ENCODE measurements at regions not wholly inside any gene's neighbourhood (a gene's known extent, or its start where the extent isn't known, plus 50 kb on each side); places are given as distances from the start of the nearest gene placed in this dataset.

- H3K4me2 ChIP-seq (ENCODE audit: low read length): no peak overlapping the region
- H2BK120ac ChIP-seq (ENCODE audit: low read depth, low read length): no peak overlapping the region
- H3K27ac ChIP-seq (ENCODE audit: low read depth, low read length): no peak overlapping the region
- no peaks in the 10 kb centered on the region for H3K79me2 ChIP-seq (ENCODE audit: control insufficient read depth, insufficient read depth, low read length)
- H3K56ac ChIP-seq (ENCODE audit: low read length): no peak overlapping the region
- DNase-seq: no peak
- no peak overlapping the region for H3K4me3 ChIP-seq (ENCODE audit: low read length)
- H2AK5ac ChIP-seq (ENCODE audit: low read length): no peak overlapping the region
- H3K4me1 ChIP-seq (ENCODE audit: control insufficient read depth, low read depth, low read length): peaks cover 2% of the 10 kb centered on the region
- no peak overlapping the region for H3K18ac ChIP-seq (ENCODE audit: low read length)
- no peak overlapping the region for H3K9ac ChIP-seq (ENCODE audit: low read length)
- no peaks in the 10 kb centered on the region for H3K36me3 ChIP-seq (ENCODE audit: control insufficient read depth, insufficient read depth, low read length)
- H4K5ac ChIP-seq (ENCODE audit: low read length): no peak overlapping the region
- H4K8ac ChIP-seq (ENCODE audit: low read depth, low read length): no peak overlapping the region
- no peak overlapping the region for H2BK15ac ChIP-seq (replicated peaks; ENCODE audit: low read depth)
- no peak overlapping the region for H3K23ac ChIP-seq (ENCODE audit: low read length)
- H3K27me3 ChIP-seq (ENCODE audit: insufficient read depth, low read length, poor library complexity): no peaks in the 10 kb centered on the region
- no peaks in the 10 kb centered on the region for H3K79me1 ChIP-seq (ENCODE audit: low read length)
- H3K4ac ChIP-seq (ENCODE audit: low read depth, low read length): no peak overlapping the region
- WGBS (ENCODE audit: extremely low coverage, insufficient coverage, low lambda C conversion rate): no CpG with 5 or more reads among the region's 3 CpGs
- no peak overlapping the region for H2BK5ac ChIP-seq (ENCODE audit: low read length)
Measured at GRCh38 chr12:22788913-22789312, 163.9 kb downstream of the ETNK1 start.

- no peaks in the 10 kb centered on the region for H3K4me1 ChIP-seq (ENCODE audit: control insufficient read depth, low read depth, low read length)
- no peak overlapping the region for H3K4me3 ChIP-seq (ENCODE audit: low read length)
Measured at GRCh38 chr12:22792138-22792537, 167.2 kb downstream of the ETNK1 start.

GRCh38 chr12:22794017-22794416, 169.0 kb downstream of the ETNK1 start:
- H3K4me1 ChIP-seq (ENCODE audit: control insufficient read depth, low read depth, low read length): no peaks in the 10 kb centered on the region
- DNase-seq: no peak
- H3K4me3 ChIP-seq (ENCODE audit: low read length): no peak overlapping the region
- H3K36me3 ChIP-seq (ENCODE audit: control insufficient read depth, insufficient read depth, low read length): no peaks in the 10 kb centered on the region
- H3K23ac ChIP-seq (ENCODE audit: low read length): no peak overlapping the region
- no peak overlapping the region for H2AK5ac ChIP-seq (ENCODE audit: low read length)
- no peak overlapping the region for H2BK5ac ChIP-seq (ENCODE audit: low read length)
- no CpG with 5 or more reads among the region's 1 CpG for WGBS (ENCODE audit: extremely low coverage, insufficient coverage, low lambda C conversion rate)
- H3K4ac ChIP-seq (ENCODE audit: low read depth, low read length): no peak overlapping the region
- no peak overlapping the region for H4K8ac ChIP-seq (ENCODE audit: low read depth, low read length)
- no peak overlapping the region for H3K9ac ChIP-seq (ENCODE audit: low read length)
- H3K56ac ChIP-seq (ENCODE audit: low read length): no peak overlapping the region
- H3K27ac ChIP-seq (ENCODE audit: low read depth, low read length): no peak overlapping the region
- H2BK15ac ChIP-seq (replicated peaks; ENCODE audit: low read depth): no peak overlapping the region
- no peak overlapping the region for H2BK120ac ChIP-seq (ENCODE audit: low read depth, low read length)
- H3K79me1 ChIP-seq (ENCODE audit: low read length): no peaks in the 10 kb centered on the region
- no peak overlapping the region for H3K18ac ChIP-seq (ENCODE audit: low read length)
- no peaks in the 10 kb centered on the region for H3K27me3 ChIP-seq (ENCODE audit: insufficient read depth, low read length, poor library complexity)
- no peak overlapping the region for H3K4me2 ChIP-seq (ENCODE audit: low read length)
- H3K79me2 ChIP-seq (ENCODE audit: control insufficient read depth, insufficient read depth, low read length): no peaks in the 10 kb centered on the region
- no peak overlapping the region for H4K5ac ChIP-seq (ENCODE audit: low read length)

More at GRCh38 chr12:22792138-22792537, 167.2 kb downstream of the ETNK1 start:
- H4K5ac ChIP-seq (ENCODE audit: low read length): no peak overlapping the region
- no peak overlapping the region for H2BK5ac ChIP-seq (ENCODE audit: low read length)
- H3K36me3 ChIP-seq (ENCODE audit: control insufficient read depth, insufficient read depth, low read length): no peaks in the 10 kb centered on the region
- WGBS (ENCODE audit: extremely low coverage, insufficient coverage, low lambda C conversion rate): 100% methylated on average over 1 of the region's 4 CpGs
- no peak for DNase-seq
- H2BK120ac ChIP-seq (ENCODE audit: low read depth, low read length): no peak overlapping the region
- H3K4me2 ChIP-seq (ENCODE audit: low read length): no peak overlapping the region
- no peak overlapping the region for H2AK5ac ChIP-seq (ENCODE audit: low read length)
- no peaks in the 10 kb centered on the region for H3K79me2 ChIP-seq (ENCODE audit: control insufficient read depth, insufficient read depth, low read length)
- H3K18ac ChIP-seq (ENCODE audit: low read length): no peak overlapping the region
- H3K27ac ChIP-seq (ENCODE audit: low read depth, low read length): no peak overlapping the region
- H3K27me3 ChIP-seq (ENCODE audit: insufficient read depth, low read length, poor library complexity): no peaks in the 10 kb centered on the region
- no peak overlapping the region for H2BK15ac ChIP-seq (replicated peaks; ENCODE audit: low read depth)
- no peak overlapping the region for H3K9ac ChIP-seq (ENCODE audit: low read length)
- H3K79me1 ChIP-seq (ENCODE audit: low read length): no peaks in the 10 kb centered on the region
- no peak overlapping the region for H3K4ac ChIP-seq (ENCODE audit: low read depth, low read length)
- no peak overlapping the region for H3K23ac ChIP-seq (ENCODE audit: low read length)
- no peak overlapping the region for H3K56ac ChIP-seq (ENCODE audit: low read length)
- no peak overlapping the region for H4K8ac ChIP-seq (ENCODE audit: low read depth, low read length)

- Histone ChIP-seq H3K79me2 (ENCODE audit: control insufficient read depth, insufficient read depth, low read length) (no peaks in the 10 kb centered on the region), H3K4me1 (ENCODE audit: control insufficient read depth, low read depth, low read length) (no peaks in the 10 kb centered on the region), H3K27me3 (ENCODE audit: insufficient read depth, low read length, poor library complexity) (no peaks in the 10 kb centered on the region), H4K8ac (ENCODE audit: low read depth, low read length) (no peak overlapping the region), H3K36me3 (ENCODE audit: control insufficient read depth, insufficient read depth, low read length) (no peaks in the 10 kb centered on the region), H3K4me2 (ENCODE audit: low read length) (no peak overlapping the region), H3K9ac (ENCODE audit: low read length) (no peak overlapping the region), H2BK120ac (ENCODE audit: low read depth, low read length) (no peak overlapping the region), H2AK5ac (ENCODE audit: low read length) (no peak overlapping the region), H2BK15ac (replicated peaks; ENCODE audit: low read depth) (no peak overlapping the region), H2BK5ac (ENCODE audit: low read length) (no peak overlapping the region), H3K18ac (ENCODE audit: low read length) (no peak overlapping the region), H3K23ac (ENCODE audit: low read length) (no peak overlapping the region), H3K27ac (ENCODE audit: low read depth, low read length) (no peak overlapping the region), H3K79me1 (ENCODE audit: low read length) (no peaks in the 10 kb centered on the region), H3K4me3 (ENCODE audit: low read length) (no peak overlapping the region), H3K56ac (ENCODE audit: low read length) (no peak overlapping the region), H3K4ac (ENCODE audit: low read depth, low read length) (no peak overlapping the region), H4K5ac (ENCODE audit: low read length) (no peak overlapping the region)
- WGBS (ENCODE audit: extremely low coverage, insufficient coverage, low lambda C conversion rate): no CpG with 5 or more reads among the region's 4 CpGs
- DNase-seq: no peak
Measured at GRCh38 chr12:22796941-22797630, 172.1 kb downstream of the ETNK1 start.

- H3K79me2 ChIP-seq (ENCODE audit: control insufficient read depth, insufficient read depth, low read length): no peaks in the 10 kb centered on the region
- no peak overlapping the region for H4K5ac ChIP-seq (ENCODE audit: low read length)
- WGBS (ENCODE audit: extremely low coverage, insufficient coverage, low lambda C conversion rate): no CpG with 5 or more reads among the region's 2 CpGs
- H2BK15ac ChIP-seq (replicated peaks; ENCODE audit: low read depth): no peak overlapping the region
- no peak overlapping the region for H2BK120ac ChIP-seq (ENCODE audit: low read depth, low read length)
- no peak overlapping the region for H3K18ac ChIP-seq (ENCODE audit: low read length)
- H3K27ac ChIP-seq (ENCODE audit: low read depth, low read length): no peak overlapping the region
- DNase-seq: no peak
- H3K4ac ChIP-seq (ENCODE audit: low read depth, low read length): no peak overlapping the region
- H2BK5ac ChIP-seq (ENCODE audit: low read length): no peak overlapping the region
- no peak overlapping the region for H3K4me2 ChIP-seq (ENCODE audit: low read length)
- no peak overlapping the region for H3K4me3 ChIP-seq (ENCODE audit: low read length)
- no peak overlapping the region for H3K56ac ChIP-seq (ENCODE audit: low read length)
- H3K4me1 ChIP-seq (ENCODE audit: control insufficient read depth, low read depth, low read length): no peaks in the 10 kb centered on the region
- no peaks in the 10 kb centered on the region for H3K79me1 ChIP-seq (ENCODE audit: low read length)
- H2AK5ac ChIP-seq (ENCODE audit: low read length): no peak overlapping the region
- no peaks in the 10 kb centered on the region for H3K27me3 ChIP-seq (ENCODE audit: insufficient read depth, low read length, poor library complexity)
- H4K8ac ChIP-seq (ENCODE audit: low read depth, low read length): no peak overlapping the region
- no peak overlapping the region for H3K23ac ChIP-seq (ENCODE audit: low read length)
- H3K36me3 ChIP-seq (ENCODE audit: control insufficient read depth, insufficient read depth, low read length): no peaks in the 10 kb centered on the region
- H3K9ac ChIP-seq (ENCODE audit: low read length): no peak overlapping the region
Measured at GRCh38 chr12:22797701-22798100, 172.7 kb downstream of the ETNK1 start.

GRCh38 chr12:22798116-22798515, 173.1 kb downstream of the ETNK1 start:
- no CpG with 5 or more reads among the region's 3 CpGs for WGBS (ENCODE audit: extremely low coverage, insufficient coverage, low lambda C conversion rate)
- no peak overlapping the region for H4K8ac ChIP-seq (ENCODE audit: low read depth, low read length)
- no peak overlapping the region for H3K56ac ChIP-seq (ENCODE audit: low read length)
- H3K4ac ChIP-seq (ENCODE audit: low read depth, low read length): no peak overlapping the region
- no peak overlapping the region for H2BK5ac ChIP-seq (ENCODE audit: low read length)
- no peak for DNase-seq
- H3K27ac ChIP-seq (ENCODE audit: low read depth, low read length): no peak overlapping the region
- H3K79me1 ChIP-seq (ENCODE audit: low read length): no peaks in the 10 kb centered on the region
- no peak overlapping the region for H2BK120ac ChIP-seq (ENCODE audit: low read depth, low read length)
- no peak overlapping the region for H3K4me2 ChIP-seq (ENCODE audit: low read length)
- H3K9ac ChIP-seq (ENCODE audit: low read length): no peak overlapping the region
- no peaks in the 10 kb centered on the region for H3K79me2 ChIP-seq (ENCODE audit: control insufficient read depth, insufficient read depth, low read length)
- H3K4me3 ChIP-seq (ENCODE audit: low read length): no peak overlapping the region
- no peaks in the 10 kb centered on the region for H3K36me3 ChIP-seq (ENCODE audit: control insufficient read depth, insufficient read depth, low read length)
- H2BK15ac ChIP-seq (replicated peaks; ENCODE audit: low read depth): no peak overlapping the region
- H2AK5ac ChIP-seq (ENCODE audit: low read length): no peak overlapping the region
- H4K5ac ChIP-seq (ENCODE audit: low read length): no peak overlapping the region
- H3K23ac ChIP-seq (ENCODE audit: low read length): no peak overlapping the region
- H3K27me3 ChIP-seq (ENCODE audit: insufficient read depth, low read length, poor library complexity): no peaks in the 10 kb centered on the region
- no peak overlapping the region for H3K18ac ChIP-seq (ENCODE audit: low read length)
- H3K4me1 ChIP-seq (ENCODE audit: control insufficient read depth, low read depth, low read length): no peaks in the 10 kb centered on the region

Measured in mesendoderm (in vitro differentiated cells).